GM12878 (cell line): ENCODE measurements at regions not wholly inside any gene's neighbourhood (a gene's known extent, or its start where the extent isn't known, plus 50 kb on each side); places are given as distances from the start of the nearest gene placed in this dataset.
"Not testable (repeated sequence)": the region's sequence is repeated elsewhere in the genome, so short reads cannot be mapped to it uniquely, and the experiment has no call there.

Experiments
- ATAC-seq: fragments of 200-7000 bp; cut with Tn5 transposase; 3 replicates; pipeline ENCODE4 v1.9.1; 2020; ENCODE audit warnings: mild to moderate bottlenecking, moderate library complexity
- BruUV-seq: library from RNA; stranded (reverse); fragments of 400-500 nt; replicated peaks from 2 replicates; lab custom pipeline; 2021; lab: Mats Ljungman, UMichigan
- CTCF ChIA-PET: fragments of 300-600 bp; sonication (Branson Sonifier 250); formaldehyde crosslinking; extraction: SDS; loops from one replicate; lab custom pipeline; 2021; ENCODE audit warnings: inconsistent platforms; lab: Yijun Ruan, JAX
- POLR2A ChIA-PET: fragments of 350-600 bp; formaldehyde crosslinking; extraction: SDS; loops from one replicate; lab custom pipeline; 2021; ENCODE audit warnings: inconsistent platforms; lab: Charles Lee
- RAD21 ChIA-PET: fragments of 300-600 bp; sonication (Branson Sonifier 250); formaldehyde crosslinking; loops from one replicate; lab custom pipeline; 2023; ENCODE audit warnings: antibody characterized with exemption; ENCODE audit not compliant: unreplicated experiment; lab: Charles Lee
- SMC1A ChIA-PET: fragments of 300-600 bp; sonication (Branson Sonifier 250); formaldehyde crosslinking; loops from one replicate; lab custom pipeline; 2023; ENCODE audit not compliant: unreplicated experiment, uncharacterized antibody; lab: Charles Lee
- DNase-seq: peaks from one replicate; pipeline ENCODE4 v3.0.0-alpha.2; 2011; ENCODE audit warnings: low read depth, low spot score
- FAIRE-seq: peaks from 3 replicates; lab custom pipeline; 2011; peaks lifted over from hg19 to GRCh38; lab: Jason Lieb, UNC
- H2AFZ ChIP-seq: 2 replicates; pipeline ENCODE4 v1.6.0; 2011; ENCODE audit warnings: low read depth, low read length, control low read depth; ENCODE audit not compliant: control insufficient read depth
- H3K27ac ChIP-seq: 2 replicates; pipeline ENCODE4 v1.5.1; 2011; ENCODE audit warnings: control low read depth; ENCODE audit not compliant: control insufficient read depth, insufficient read depth
- H3K27me3 ChIP-seq, 2 experiments: replicated peaks in 1 of 2; 2 replicates each; pipeline versions ENCODE4 v1.6.0 to v1.6.1; 2011; ENCODE audit warnings: low read length in 1 of 2; ENCODE audit not compliant: control insufficient read depth in 2 of 2, insufficient read depth in 2 of 2
- H3K36me3 ChIP-seq, 2 experiments: 2 replicates each; pipeline ENCODE4 v1.5.1; 2011; ENCODE audit warnings: low read length in 1 of 2; ENCODE audit not compliant: control insufficient read depth in 2 of 2, insufficient read depth in 2 of 2
- H3K4me1 ChIP-seq: 2 replicates; pipeline ENCODE4 v1.6.1; 2011; ENCODE audit warnings: mild to moderate bottlenecking, low read length, moderate library complexity, mixed read lengths; ENCODE audit not compliant: control insufficient read depth, insufficient read depth
- H3K4me2 ChIP-seq: 2 replicates; pipeline ENCODE4 v1.6.0; 2011; ENCODE audit warnings: control low read depth; ENCODE audit not compliant: control insufficient read depth, insufficient read depth
- H3K4me3 ChIP-seq: fragments of 200-600 bp; sonication (generic); 2 replicates; pipeline ENCODE4 v1.5.1; 2016
- H3K79me2 ChIP-seq: 2 replicates; pipeline ENCODE4 v1.6.0; 2011; ENCODE audit warnings: low read length; ENCODE audit not compliant: control insufficient read depth, insufficient read depth
- H3K9ac ChIP-seq: 2 replicates; pipeline ENCODE4 v1.8.0; 2011; ENCODE audit warnings: low read length, control low read depth, mixed read lengths; ENCODE audit not compliant: control insufficient read depth, insufficient read depth
- H3K9me3 ChIP-seq: replicated peaks from 3 replicates; pipeline ENCODE4 v1.5.1; 2011; ENCODE audit warnings: mild to moderate bottlenecking, low read length; ENCODE audit not compliant: control insufficient read depth, insufficient read depth
- H4K20me1 ChIP-seq: 2 replicates; pipeline ENCODE4 v1.6.0; 2011; ENCODE audit not compliant: control insufficient read depth, insufficient read depth
- WGBS: methylation state at CpG from one replicate; pipeline ENCODE4 v1.1.6; 2016; ENCODE audit warnings: low lambda C conversion rate; ENCODE audit not compliant: insufficient replicate concordance, insufficient coverage; ENCODE audit errors: missing lambda C conversion rate; 5-methylcytosine and 5-hydroxymethylcytosine counted together
- in situ Hi-C: fragments of 300-500 bp; cut with MboI; formaldehyde crosslinking; loops from 9 replicates; pipeline ENCODE4 v1.14.3; 2018; ENCODE audit warnings: mixed read lengths
- intact Hi-C: fragments of 100-400 bp; cut with micrococcal nuclease; formaldehyde crosslinking; loops from one replicate; pipeline ENCODE4 v1.14.2; 2022; ENCODE audit not compliant: unreplicated experiment

DNA sequence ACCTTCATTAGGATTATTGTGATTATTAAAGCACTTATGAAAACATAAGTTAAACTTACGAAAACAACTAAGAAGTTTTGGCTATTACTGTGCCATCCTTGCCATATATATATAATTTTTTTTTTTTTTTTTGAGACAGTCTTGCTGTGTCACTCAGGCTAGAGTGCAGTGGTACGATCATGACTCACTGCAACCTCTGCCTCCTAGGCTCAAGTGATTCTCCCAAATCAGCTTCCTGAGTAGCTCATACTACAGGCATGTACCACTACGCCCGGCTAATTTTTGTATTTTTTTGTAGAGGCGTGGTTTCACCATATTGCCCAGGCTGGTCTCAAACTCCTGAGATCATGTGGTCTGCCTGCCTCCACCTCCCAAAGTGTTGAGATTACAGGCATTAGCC, 91.0 kb upstream of the GARIN1A start:
- POLR2A ChIA-PET, H3K27me3 ChIP-seq, SMC1A ChIA-PET, BruUV-seq, DNase-seq, H4K20me1 ChIP-seq, H3K9me3 ChIP-seq, H3K27ac ChIP-seq, CTCF ChIA-PET, intact Hi-C loops, H2AFZ ChIP-seq, ATAC-seq, H3K4me3 ChIP-seq, in situ Hi-C loops, FAIRE-seq, H3K4me2 ChIP-seq, RAD21 ChIA-PET, H3K79me2 ChIP-seq, H3K4me1 ChIP-seq, H3K36me3 ChIP-seq, H3K9ac ChIP-seq: not testable (repeated sequence)
- 94% methylated on average over 5 of the region's 5 CpGs for WGBS

GRCh38 chr7:128581825-128582561, 90.1 kb upstream of the GARIN1A start:
- H3K9me3 ChIP-seq, H3K4me1 ChIP-seq, FAIRE-seq, DNase-seq, H3K4me3 ChIP-seq, RAD21 ChIA-PET, POLR2A ChIA-PET, H3K9ac ChIP-seq, CTCF ChIA-PET, H3K27ac ChIP-seq, H3K79me2 ChIP-seq, H3K36me3 ChIP-seq, H2AFZ ChIP-seq, H3K27me3 ChIP-seq, H4K20me1 ChIP-seq, intact Hi-C loops, ATAC-seq, in situ Hi-C loops, H3K4me2 ChIP-seq: not testable (repeated sequence)
- 94% methylated on average over 2 of the region's 2 CpGs for WGBS
- SMC1A ChIA-PET, result interaction anchor here (0.7 kb wide), 1 partner anchor 107 kb away, joined by 3 read pairs; no protein-coding TSS in a partner anchor
- TSS peak; percentile 12 for BruUV-seq

GRCh38 chr7:128586715-128587114, 85.4 kb upstream of the GARIN1A start:
- H3K79me2 ChIP-seq, ATAC-seq, H3K27me3 ChIP-seq, H3K36me3 ChIP-seq, H3K9ac ChIP-seq, H3K4me1 ChIP-seq, RAD21 ChIA-PET, H4K20me1 ChIP-seq, POLR2A ChIA-PET, H3K9me3 ChIP-seq, H2AFZ ChIP-seq, H3K4me3 ChIP-seq, in situ Hi-C loops, H3K4me2 ChIP-seq, intact Hi-C loops, SMC1A ChIA-PET, FAIRE-seq, DNase-seq, CTCF ChIA-PET, H3K27ac ChIP-seq: not testable (repeated sequence)
- BruUV-seq, result TSS peak; percentile 7
